ENCODE measurements at regions not wholly inside any gene's neighbourhood (a gene's known extent, or its start where the extent isn't known, plus 50 kb on each side); places are given as distances from the start of the nearest gene placed in this dataset.

GRCh38 chr2:70019096-70019495 is 57.7 kb upstream of the ASPRV1 start:
- no peak overlapping the region for H3K27ac ChIP-seq
- DNase-seq, result no peak
- H3K4me3 ChIP-seq, result no peak overlapping the region
- no peaks in the 10 kb centered on the region for H3K36me3 ChIP-seq
- no peaks in the 10 kb centered on the region for H3K27me3 ChIP-seq
- TF ChIP-seq POLR2A (IDR thresholded peaks at IDR 0.05), result no peak
- no peak for TF ChIP-seq CTCF (IDR thresholded peaks at IDR 0.05)
- no peaks in the 10 kb centered on the region for H3K4me1 ChIP-seq
- intact Hi-C loops (cut with DNase I; ENCODE audit: low total_unique reads), result no loop called here
- no peaks in the 10 kb centered on the region for H3K9me3 ChIP-seq

GRCh38 chr2:70017962-70018361 is 56.5 kb upstream of the ASPRV1 start:
- Histone ChIP-seq H3K4me1 (no peaks in the 10 kb centered on the region), H3K9me3 (no peaks in the 10 kb centered on the region), H3K27me3 (no peaks in the 10 kb centered on the region), H3K27ac (no peak overlapping the region), H3K36me3 (no peaks in the 10 kb centered on the region), H3K4me3 (no peak overlapping the region)
- no peak for TF ChIP-seq POLR2A (IDR thresholded peaks at IDR 0.05)
- TF ChIP-seq CTCF (IDR thresholded peaks at IDR 0.05), result no peak
- DNase-seq, result no peak
- intact Hi-C loops (cut with DNase I; ENCODE audit: low total_unique reads), result no loop called here

- no peak for TF ChIP-seq POLR2A (IDR thresholded peaks at IDR 0.05)
- no peak for TF ChIP-seq CTCF (IDR thresholded peaks at IDR 0.05)
- Histone ChIP-seq H3K27me3 (no peaks in the 10 kb centered on the region), H3K36me3 (no peaks in the 10 kb centered on the region), H3K4me1 (no peaks in the 10 kb centered on the region), H3K27ac (no peak overlapping the region), H3K9me3 (no peaks in the 10 kb centered on the region), H3K4me3 (no peak overlapping the region)
- DNase-seq, result no peak
- intact Hi-C loops (cut with DNase I; ENCODE audit: low total_unique reads), result no loop called here
Measured at GRCh38 chr2:70014959-70015358, 53.5 kb upstream of the ASPRV1 start.

GRCh38 chr2:70012887-70013286 is 51.5 kb upstream of the ASPRV1 start:
- Histone ChIP-seq H3K27me3 (no peaks in the 10 kb centered on the region), H3K4me1 (no peaks in the 10 kb centered on the region), H3K36me3 (no peaks in the 10 kb centered on the region), H3K27ac (no peak overlapping the region), H3K4me3 (no peak overlapping the region), H3K9me3 (no peaks in the 10 kb centered on the region)
- intact Hi-C loops (cut with DNase I; ENCODE audit: low total_unique reads), result no loop called here
- TF ChIP-seq CTCF (IDR thresholded peaks at IDR 0.05) (no peak), POLR2A (IDR thresholded peaks at IDR 0.05) (no peak)
- no peak for DNase-seq

- Histone ChIP-seq H3K27ac (no peak overlapping the region), H3K9me3 (no peaks in the 10 kb centered on the region), H3K36me3 (no peaks in the 10 kb centered on the region), H3K4me3 (no peak overlapping the region), H3K27me3 (no peaks in the 10 kb centered on the region), H3K4me1 (no peaks in the 10 kb centered on the region)
- DNase-seq, result no peak
- no peak for TF ChIP-seq CTCF (IDR thresholded peaks at IDR 0.05)
- no peak for TF ChIP-seq POLR2A (IDR thresholded peaks at IDR 0.05)
- intact Hi-C loops (cut with DNase I; ENCODE audit: low total_unique reads), result no loop called here
Measured at GRCh38 chr2:70011786-70012185, 50.4 kb upstream of the ASPRV1 start.

Data from uterus (tissue), 3 donors.